ENCODE measurements at regions not wholly inside any gene's neighbourhood (a gene's known extent, or its start where the extent isn't known, plus 50 kb on each side); places are given as distances from the start of the nearest gene placed in this dataset.

GRCh38 chr1:57835620-57836019 lies 411.8 kb upstream of the DAB1 start:
- TF ChIP-seq CTCF (IDR thresholded peaks at IDR 0.05; ENCODE audit: insufficient read depth, low read length, poor library complexity, severe bottlenecking) (no peak), EZH2phosphoT487 (conservative IDR thresholded peaks at IDR 0.05; ENCODE audit: low read length) (no peak)
